SK-N-SH treated with all-trans-retinoic acid at 6 μM for 48 hours (cell line): ENCODE measurements at regions not wholly inside any gene's neighbourhood (a gene's known extent, or its start where the extent isn't known, plus 50 kb on each side); places are given as distances from the start of the nearest gene placed in this dataset.

Source experiments
- ATAC-seq: fragments of 200-7000 bp; cut with Tn5 transposase; 3 replicates; pipeline ENCODE4 v1.9.1; 2020; ENCODE audit warnings: mild to moderate bottlenecking, moderate library complexity
- ARNTL ChIP-seq: fragments of 450-650 bp; formaldehyde crosslinking; IDR thresholded peaks from 2 replicates; pipeline ENCODE4 v1.5.0; 2020; ENCODE audit warnings: low read depth, mild to moderate bottlenecking, moderate library complexity, borderline replicate concordance
- BACH2 ChIP-seq: fragments of 250-450 bp; sonication (Bioruptor Pico); IDR thresholded peaks from 2 replicates; pipeline ENCODE4 v1.9.0; 2021; ENCODE audit warnings: mild to moderate bottlenecking, borderline replicate concordance
- ESRRG ChIP-seq: fragments of 250-450 bp; sonication (Bioruptor Pico); IDR thresholded peaks from 2 replicates; pipeline ENCODE4 v1.6.1; 2021; ENCODE audit warnings: mild to moderate bottlenecking
- GLIS3 ChIP-seq: fragments of 250-450 bp; sonication (Bioruptor Pico); IDR thresholded peaks from 2 replicates; pipeline ENCODE4 v1.5.0; 2020; ENCODE audit warnings: mild to moderate bottlenecking, moderate library complexity
- ISL1 ChIP-seq: fragments of 250-450 bp; sonication (Bioruptor Pico); IDR thresholded peaks from 2 replicates; pipeline ENCODE4 v2.1.2; 2022; ENCODE audit warnings: mild to moderate bottlenecking, moderate library complexity
- POU6F1 ChIP-seq: fragments of 250-450 bp; sonication (Bioruptor Pico); IDR thresholded peaks from 2 replicates; pipeline ENCODE4 v1.8.0; 2021; ENCODE audit warnings: low read depth, mild to moderate bottlenecking, moderate library complexity, borderline replicate concordance
- PPARA ChIP-seq: fragments of 250-450 bp; sonication (Bioruptor Pico); IDR thresholded peaks from 2 replicates; pipeline ENCODE4 v1.5.0; 2020; ENCODE audit warnings: mild to moderate bottlenecking, borderline replicate concordance
- RARB ChIP-seq: fragments of 250-450 bp; sonication (Bioruptor Pico); IDR thresholded peaks from 2 replicates; pipeline ENCODE4 v1.8.0; 2021; ENCODE audit warnings: mild to moderate bottlenecking, moderate library complexity
- SNAI2 ChIP-seq: fragments of 250-450 bp; sonication (Bioruptor Pico); IDR thresholded peaks from 2 replicates; pipeline ENCODE4 v1.5.0; 2020; ENCODE audit warnings: mild to moderate bottlenecking, moderate library complexity
- TOX ChIP-seq: fragments of 250-450 bp; sonication (Bioruptor Pico); IDR thresholded peaks from 2 replicates; pipeline ENCODE4 v1.8.0; 2021; ENCODE audit warnings: mild to moderate bottlenecking, moderate library complexity, borderline replicate concordance
- ZC3H10 ChIP-seq: fragments of 250-450 bp; sonication (Bioruptor Pico); IDR thresholded peaks from 2 replicates; pipeline ENCODE4 v1.5.1; 2021; ENCODE audit warnings: mild to moderate bottlenecking, moderate library complexity
- ZFP3 ChIP-seq: fragments of 250-450 bp; sonication (Bioruptor Pico); IDR thresholded peaks from 2 replicates; pipeline ENCODE4 v1.5.0; 2020; ENCODE audit warnings: mild to moderate bottlenecking, moderate library complexity
- ZFP30 ChIP-seq: fragments of 450-650 bp; formaldehyde crosslinking; IDR thresholded peaks from 2 replicates; pipeline ENCODE4 v1.5.0; 2022; ENCODE audit warnings: mild to moderate bottlenecking, moderate library complexity
- ZNF565 ChIP-seq: fragments of 450-650 bp; formaldehyde crosslinking; conservative IDR thresholded peaks from 2 replicates; pipeline ENCODE4 v1.5.0; 2020; ENCODE audit warnings: low read depth, mild to moderate bottlenecking, moderate library complexity
- ZNF70 ChIP-seq: fragments of 450-650 bp; formaldehyde crosslinking; IDR thresholded peaks from 2 replicates; pipeline ENCODE4 v1.5.0; 2020; ENCODE audit warnings: mild to moderate bottlenecking, moderate library complexity
- ZNF8 ChIP-seq: fragments of 450-650 bp; formaldehyde crosslinking; IDR thresholded peaks from 2 replicates; pipeline ENCODE4 v1.5.0; 2020; ENCODE audit warnings: mild to moderate bottlenecking, moderate library complexity
- TF ChIP-seq, protein P1 (sequence below): fragments of 250-450 bp; sonication (Bioruptor Pico); IDR thresholded peaks from 2 replicates; pipeline ENCODE4 v1.8.0; 2020; ENCODE audit warnings: mild to moderate bottlenecking, moderate library complexity, borderline replicate concordance
- TF ChIP-seq, protein P2 (sequence below): fragments of 250-450 bp; sonication (Bioruptor Pico); IDR thresholded peaks from 2 replicates; pipeline ENCODE4 v1.5.1; 2020; ENCODE audit warnings: low read depth, mild to moderate bottlenecking, moderate library complexity
- TF ChIP-seq, protein P3 (sequence below): fragments of 250-450 bp; sonication (Bioruptor Pico); IDR thresholded peaks from 2 replicates; pipeline ENCODE4 v1.5.0; 2020; ENCODE audit warnings: mild to moderate bottlenecking, moderate library complexity
- TF ChIP-seq, protein P4 (sequence below): fragments of 250-450 bp; sonication (Bioruptor Pico); IDR thresholded peaks from 2 replicates; pipeline ENCODE4 v1.5.1; 2021; ENCODE audit warnings: mild to moderate bottlenecking, moderate library complexity

DNA sequence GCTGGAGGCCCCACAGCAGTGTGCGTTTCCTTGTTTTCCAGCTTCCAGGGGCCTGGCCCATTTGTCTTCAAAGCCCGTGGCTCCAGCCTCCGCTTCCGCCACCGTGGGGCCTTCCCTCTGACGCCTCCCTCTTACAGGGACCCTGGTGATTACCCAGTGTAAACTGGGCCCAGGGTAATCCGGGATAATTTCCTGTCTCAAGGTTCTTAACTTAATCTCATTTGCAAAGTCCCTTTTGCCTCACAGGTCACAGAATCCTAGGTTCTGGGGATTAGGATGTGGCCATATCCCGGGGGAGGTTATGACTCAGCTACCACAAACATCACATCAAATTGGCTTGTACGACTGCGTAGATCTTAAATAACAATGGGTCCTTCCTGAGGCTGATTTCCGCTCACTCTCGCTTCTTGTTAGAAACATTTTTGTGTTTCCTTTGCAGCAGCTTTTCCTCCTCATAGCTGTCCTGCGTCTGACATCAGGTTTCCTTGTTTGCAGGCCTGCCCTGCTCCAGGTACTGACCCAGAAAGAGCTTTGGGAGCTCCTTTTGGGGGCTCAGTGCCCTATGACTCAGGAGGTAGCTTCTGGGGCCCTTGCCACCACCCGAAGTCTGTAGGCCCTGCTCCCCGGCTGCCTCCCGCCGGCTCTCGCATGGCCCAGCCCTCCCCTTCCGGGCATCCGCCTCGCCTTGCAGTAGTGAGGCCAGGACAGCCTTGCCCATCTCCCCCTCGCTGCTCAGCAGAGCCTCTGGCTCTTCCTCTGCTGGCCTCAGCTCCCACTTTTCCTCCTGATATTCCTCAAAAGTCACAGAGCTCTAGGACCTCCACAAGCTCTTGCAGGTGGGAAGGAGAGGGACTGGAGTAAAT is 100.5 kb downstream of the ERMARD start:
- no peak for ATAC-seq
- TF ChIP-seq PPARA = no peak

DNA sequence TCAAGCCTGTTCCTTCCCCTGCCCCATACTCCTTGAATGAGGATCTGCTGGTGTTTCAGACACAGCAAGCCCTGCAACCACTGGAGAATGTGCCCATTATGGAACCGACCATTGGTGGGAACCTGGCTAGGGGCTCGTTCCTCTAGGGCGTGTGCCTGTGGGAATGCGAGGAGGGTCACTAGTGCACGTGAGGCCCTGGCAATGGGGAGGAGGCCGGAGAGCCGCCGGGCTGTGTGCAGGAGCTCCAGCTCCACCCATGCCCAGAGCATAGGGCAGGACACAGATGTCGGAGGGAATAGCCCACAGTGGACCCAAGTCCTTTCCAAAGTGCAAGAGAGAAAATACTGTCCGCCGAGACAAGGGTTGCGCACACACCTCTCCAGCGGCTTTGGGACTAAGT is 99.3 kb downstream of the ERMARD start:
- TF ChIP-seq ZFP30 (CRISPR knock-in tag) (no peak), BACH2 (no peak), ZNF8 (CRISPR knock-in tag) (no peak), RARB (no peak), ZC3H10 (CRISPR knock-in tag) (no peak), POU6F1 (CRISPR knock-in tag) (no peak), ESRRG (CRISPR knock-in tag) (no peak), SNAI2 (CRISPR knock-in tag) (no peak), ZNF565 (CRISPR knock-in tag) (no peak), ARNTL (no peak), GLIS3 (CRISPR knock-in tag) (no peak), ZNF70 (no peak), ZFP3 (no peak), ISL1 (CRISPR knock-in tag) (no peak), TOX (CRISPR knock-in tag) (no peak), PPARA (no peak)
- TF ChIP-seq, protein P1, sequence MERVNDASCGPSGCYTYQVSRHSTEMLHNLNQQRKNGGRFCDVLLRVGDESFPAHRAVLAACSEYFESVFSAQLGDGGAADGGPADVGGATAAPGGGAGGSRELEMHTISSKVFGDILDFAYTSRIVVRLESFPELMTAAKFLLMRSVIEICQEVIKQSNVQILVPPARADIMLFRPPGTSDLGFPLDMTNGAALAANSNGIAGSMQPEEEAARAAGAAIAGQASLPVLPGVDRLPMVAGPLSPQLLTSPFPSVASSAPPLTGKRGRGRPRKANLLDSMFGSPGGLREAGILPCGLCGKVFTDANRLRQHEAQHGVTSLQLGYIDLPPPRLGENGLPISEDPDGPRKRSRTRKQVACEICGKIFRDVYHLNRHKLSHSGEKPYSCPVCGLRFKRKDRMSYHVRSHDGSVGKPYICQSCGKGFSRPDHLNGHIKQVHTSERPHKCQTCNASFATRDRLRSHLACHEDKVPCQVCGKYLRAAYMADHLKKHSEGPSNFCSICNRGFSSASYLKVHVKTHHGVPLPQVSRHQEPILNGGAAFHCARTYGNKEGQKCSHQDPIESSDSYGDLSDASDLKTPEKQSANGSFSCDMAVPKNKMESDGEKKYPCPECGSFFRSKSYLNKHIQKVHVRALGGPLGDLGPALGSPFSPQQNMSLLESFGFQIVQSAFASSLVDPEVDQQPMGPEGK (CRISPR knock-in tag) = no peak
- TF ChIP-seq, protein P2, sequence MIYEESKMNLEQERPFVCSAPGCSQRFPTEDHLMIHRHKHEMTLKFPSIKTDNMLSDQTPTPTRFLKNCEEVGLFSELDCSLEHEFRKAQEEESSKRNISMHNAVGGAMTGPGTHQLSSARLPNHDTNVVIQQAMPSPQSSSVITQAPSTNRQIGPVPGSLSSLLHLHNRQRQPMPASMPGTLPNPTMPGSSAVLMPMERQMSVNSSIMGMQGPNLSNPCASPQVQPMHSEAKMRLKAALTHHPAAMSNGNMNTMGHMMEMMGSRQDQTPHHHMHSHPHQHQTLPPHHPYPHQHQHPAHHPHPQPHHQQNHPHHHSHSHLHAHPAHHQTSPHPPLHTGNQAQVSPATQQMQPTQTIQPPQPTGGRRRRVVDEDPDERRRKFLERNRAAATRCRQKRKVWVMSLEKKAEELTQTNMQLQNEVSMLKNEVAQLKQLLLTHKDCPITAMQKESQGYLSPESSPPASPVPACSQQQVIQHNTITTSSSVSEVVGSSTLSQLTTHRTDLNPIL (CRISPR knock-in tag) = no peak
- TF ChIP-seq, protein P3, sequence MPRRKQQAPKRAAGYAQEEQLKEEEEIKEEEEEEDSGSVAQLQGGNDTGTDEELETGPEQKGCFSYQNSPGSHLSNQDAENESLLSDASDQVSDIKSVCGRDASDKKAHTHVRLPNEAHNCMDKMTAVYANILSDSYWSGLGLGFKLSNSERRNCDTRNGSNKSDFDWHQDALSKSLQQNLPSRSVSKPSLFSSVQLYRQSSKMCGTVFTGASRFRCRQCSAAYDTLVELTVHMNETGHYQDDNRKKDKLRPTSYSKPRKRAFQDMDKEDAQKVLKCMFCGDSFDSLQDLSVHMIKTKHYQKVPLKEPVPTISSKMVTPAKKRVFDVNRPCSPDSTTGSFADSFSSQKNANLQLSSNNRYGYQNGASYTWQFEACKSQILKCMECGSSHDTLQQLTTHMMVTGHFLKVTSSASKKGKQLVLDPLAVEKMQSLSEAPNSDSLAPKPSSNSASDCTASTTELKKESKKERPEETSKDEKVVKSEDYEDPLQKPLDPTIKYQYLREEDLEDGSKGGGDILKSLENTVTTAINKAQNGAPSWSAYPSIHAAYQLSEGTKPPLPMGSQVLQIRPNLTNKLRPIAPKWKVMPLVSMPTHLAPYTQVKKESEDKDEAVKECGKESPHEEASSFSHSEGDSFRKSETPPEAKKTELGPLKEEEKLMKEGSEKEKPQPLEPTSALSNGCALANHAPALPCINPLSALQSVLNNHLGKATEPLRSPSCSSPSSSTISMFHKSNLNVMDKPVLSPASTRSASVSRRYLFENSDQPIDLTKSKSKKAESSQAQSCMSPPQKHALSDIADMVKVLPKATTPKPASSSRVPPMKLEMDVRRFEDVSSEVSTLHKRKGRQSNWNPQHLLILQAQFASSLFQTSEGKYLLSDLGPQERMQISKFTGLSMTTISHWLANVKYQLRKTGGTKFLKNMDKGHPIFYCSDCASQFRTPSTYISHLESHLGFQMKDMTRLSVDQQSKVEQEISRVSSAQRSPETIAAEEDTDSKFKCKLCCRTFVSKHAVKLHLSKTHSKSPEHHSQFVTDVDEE (CRISPR knock-in tag) = no peak
- TF ChIP-seq, protein P4, sequence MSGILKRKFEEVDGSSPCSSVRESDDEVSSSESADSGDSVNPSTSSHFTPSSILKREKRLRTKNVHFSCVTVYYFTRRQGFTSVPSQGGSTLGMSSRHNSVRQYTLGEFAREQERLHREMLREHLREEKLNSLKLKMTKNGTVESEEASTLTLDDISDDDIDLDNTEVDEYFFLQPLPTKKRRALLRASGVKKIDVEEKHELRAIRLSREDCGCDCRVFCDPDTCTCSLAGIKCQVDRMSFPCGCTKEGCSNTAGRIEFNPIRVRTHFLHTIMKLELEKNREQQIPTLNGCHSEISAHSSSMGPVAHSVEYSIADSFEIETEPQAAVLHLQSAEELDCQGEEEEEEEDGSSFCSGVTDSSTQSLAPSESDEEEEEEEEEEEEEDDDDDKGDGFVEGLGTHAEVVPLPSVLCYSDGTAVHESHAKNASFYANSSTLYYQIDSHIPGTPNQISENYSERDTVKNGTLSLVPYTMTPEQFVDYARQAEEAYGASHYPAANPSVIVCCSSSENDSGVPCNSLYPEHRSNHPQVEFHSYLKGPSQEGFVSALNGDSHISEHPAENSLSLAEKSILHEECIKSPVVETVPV (CRISPR knock-in tag) = no peak
- no peak for ATAC-seq

GRCh38 chr6:169850154-169850553 is 98.7 kb downstream of the ERMARD start:
- ATAC-seq = no peak
- no peak for TF ChIP-seq BACH2
- no peak for TF ChIP-seq ZC3H10 (CRISPR knock-in tag)
- TF ChIP-seq ISL1 (CRISPR knock-in tag) = no peak
- TF ChIP-seq, protein P3 (CRISPR knock-in tag) = no peak
- no peak for TF ChIP-seq TOX (CRISPR knock-in tag)
- TF ChIP-seq, protein P2 (CRISPR knock-in tag) = no peak
- TF ChIP-seq GLIS3 (CRISPR knock-in tag) = no peak
- no peak for TF ChIP-seq ZFP30 (CRISPR knock-in tag)
- TF ChIP-seq POU6F1 (CRISPR knock-in tag) = no peak
- TF ChIP-seq ZNF8 (CRISPR knock-in tag) = no peak
- TF ChIP-seq PPARA = no peak
- TF ChIP-seq, all 23 proteins: peak for 0
